CD4-positive, alpha-beta T cell (primary cell): ENCODE measurements at regions not wholly inside any gene's neighbourhood (a gene's known extent, or its start where the extent isn't known, plus 50 kb on each side); places are given as distances from the start of the nearest gene placed in this dataset.

Source experiments
- ATAC-seq: fragments of 200-7000 bp; cut with Tn5 transposase; one replicate; pipeline ENCODE4 v1.10.0; 2022; ENCODE audit warnings: mild to moderate bottlenecking; ENCODE audit not compliant: poor library complexity
- CTCF ChIA-PET: fragments of 350-600 bp; sonication (Branson Sonifier 250); formaldehyde crosslinking; loops from one replicate; lab custom pipeline; 2021; ENCODE audit warnings: antibody characterized with exemption, inconsistent platforms; lab: Charles Lee
- POLR2A ChIA-PET: fragments of 350-600 bp; sonication (Branson Sonifier 250); formaldehyde crosslinking; loops from one replicate; lab custom pipeline; 2021; ENCODE audit warnings: antibody characterized with exemption, inconsistent platforms; lab: Charles Lee
- DNase-seq, 14 experiments: peaks; one replicate each; pipeline ENCODE4 v3.0.0-alpha.2; 2013 to 2020; ENCODE audit warnings: mixed read lengths in 2 of 14
- H3K27ac ChIP-seq, 2 donors: one replicate each; pipeline versions ENCODE4 v1.5.1 to v1.7.0; 2013; ENCODE audit warnings: low read length in 2 of 2, low read depth in 1 of 2, mild to moderate bottlenecking in 1 of 2
- H3K27me3 ChIP-seq, 2 experiments: 1 replicate in 1 of 2; 2 replicates in 1 of 2; pipeline versions ENCODE4 v1.6.1 to v1.7.0; 2013; ENCODE audit warnings: low read length in 2 of 2, control low read depth in 1 of 2, mild to moderate bottlenecking in 1 of 2, moderate library complexity in 1 of 2; ENCODE audit not compliant: insufficient read depth in 2 of 2, control insufficient read depth in 1 of 2
- H3K36me3 ChIP-seq: one replicate; pipeline ENCODE4 v1.6.1; 2013; ENCODE audit warnings: low read length, control low read depth; ENCODE audit not compliant: insufficient read depth
- H3K4me1 ChIP-seq: one replicate; pipeline ENCODE4 v1.6.1; 2013; ENCODE audit warnings: low read length, control low read depth; ENCODE audit not compliant: insufficient read depth
- H3K4me3 ChIP-seq: one replicate; pipeline ENCODE4 v1.5.1; 2013; ENCODE audit warnings: mild to moderate bottlenecking, low read length, moderate library complexity
- H3K9me3 ChIP-seq, 2 experiments: 1 replicate in 1 of 2; 2 replicates in 1 of 2; pipeline versions ENCODE4 v1.6.1 to v1.7.0; 2013; ENCODE audit warnings: low read length in 2 of 2, mild to moderate bottlenecking in 2 of 2, control low read depth in 1 of 2, moderate library complexity in 1 of 2; ENCODE audit not compliant: control insufficient read depth in 1 of 2, insufficient read depth in 1 of 2
- H3K27ac Mint-ChIP-seq: one replicate; pipeline ENCODE4 v1.8.0; 2020; ENCODE audit warnings: mixed read lengths
- H3K27me3 Mint-ChIP-seq: one replicate; pipeline ENCODE4 v1.8.0; 2021; ENCODE audit warnings: mixed read lengths
- H3K36me3 Mint-ChIP-seq: one replicate; pipeline ENCODE4 v1.8.0; 2021; ENCODE audit warnings: low read depth, mixed read lengths
- H3K4me1 Mint-ChIP-seq: one replicate; pipeline ENCODE4 v1.8.0; 2021; ENCODE audit warnings: low read depth, mixed read lengths
- H3K4me3 Mint-ChIP-seq: one replicate; pipeline ENCODE4 v1.8.0; 2020; ENCODE audit warnings: mild to moderate bottlenecking, mixed read lengths
- H3K9me3 Mint-ChIP-seq: one replicate; pipeline ENCODE4 v1.8.0; 2020; ENCODE audit warnings: mixed read lengths
- CTCF ChIP-seq: fragments of 200-600 bp; IDR thresholded peaks from one replicate; pipeline ENCODE4 v1.8.0; 2022; ENCODE audit warnings: antibody characterized with exemption, mild to moderate bottlenecking
- intact Hi-C, 2 experiments: fragments of 100-400 bp; cut with DNase I in 1 of 2; cut with micrococcal nuclease in 1 of 2; formaldehyde crosslinking; loops; one replicate each; pipeline versions ENCODE4 v1.15.1 to v1.9.0; 2023 to 2025; cut with DNase I, micrococcal nuclease

DNA sequence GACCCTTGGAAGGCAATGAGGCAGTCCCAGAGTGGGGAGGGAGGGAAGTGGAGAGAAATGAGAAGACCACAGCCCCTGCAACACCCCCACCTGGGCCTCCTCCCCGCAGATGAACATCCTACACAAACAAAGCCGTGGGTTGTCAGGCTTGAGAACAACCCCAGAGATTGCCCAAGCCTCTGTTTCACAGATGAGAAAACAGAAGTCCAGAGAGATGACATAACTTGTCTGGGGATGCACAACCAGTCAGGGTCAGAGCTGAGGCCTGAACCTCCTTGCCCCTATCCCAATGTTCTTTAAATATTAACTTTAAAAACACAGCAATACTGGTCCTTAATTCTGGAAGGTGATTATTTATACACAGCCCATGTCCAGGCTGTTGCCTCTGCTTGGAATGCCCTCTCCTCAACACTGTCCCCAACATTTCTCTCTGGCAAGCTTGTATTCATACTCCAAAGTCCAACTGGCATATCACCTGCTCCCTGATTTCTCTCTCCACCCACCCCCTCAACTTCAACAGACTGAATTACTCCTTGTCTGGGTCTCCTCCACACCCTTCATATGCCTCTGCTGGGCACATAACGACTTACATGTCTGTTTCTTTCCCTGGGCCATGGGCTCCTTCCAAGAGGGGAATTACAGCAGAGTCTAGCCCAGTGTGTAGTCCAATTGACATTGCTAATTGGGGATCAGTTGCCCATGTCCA is 135.5 kb upstream of the LRFN2 start:
- intact Hi-C loops, result no loop called here
- TF ChIP-seq CTCF, result no peak
- Mint-ChIP-seq H3K27me3 (no peaks in the 10 kb centered on the region), H3K36me3 (no peaks in the 10 kb centered on the region), H3K4me3 (no peak overlapping the region), H3K4me1 (peaks cover 13% of the 10 kb centered on the region), H3K27ac (no peak overlapping the region), H3K9me3 (no peaks in the 10 kb centered on the region)
- Histone ChIP-seq H3K4me1 (peaks cover 3% of the 10 kb centered on the region), H3K9me3 (no peaks in the 10 kb centered on the region), H3K27ac (no peak overlapping the region), H3K4me3 (no peak overlapping the region), H3K27me3 (no peaks in the 10 kb centered on the region), H3K36me3 (no peaks in the 10 kb centered on the region)
- ATAC-seq (no peak), DNase-seq (no peak)
- ChIA-PET CTCF (no interaction called here), POLR2A (no interaction called here)

DNA sequence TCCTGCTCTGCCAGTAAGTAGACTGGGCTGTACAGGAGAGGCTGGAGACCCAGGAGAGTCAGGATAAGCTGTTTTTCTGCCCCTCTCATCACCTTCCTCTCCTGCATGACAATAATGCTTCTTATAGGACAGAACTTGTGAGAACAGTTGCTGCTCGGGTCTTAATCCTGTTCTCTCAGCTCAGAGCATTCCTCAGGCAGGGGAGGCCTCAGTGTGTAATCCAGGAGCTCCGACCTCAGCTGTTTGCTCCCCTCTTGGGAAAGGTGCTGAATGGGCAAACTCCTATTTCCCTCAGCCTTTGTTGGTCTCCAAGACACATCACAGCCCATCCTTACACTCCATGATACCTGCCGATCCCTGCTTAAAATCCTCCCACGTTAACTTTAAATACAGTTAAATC is 134.9 kb upstream of the LRFN2 start:
- H3K27me3 Mint-ChIP-seq, result no peaks in the 10 kb centered on the region
- CTCF ChIA-PET, result no interaction called here
- POLR2A ChIA-PET, result no interaction called here

DNA sequence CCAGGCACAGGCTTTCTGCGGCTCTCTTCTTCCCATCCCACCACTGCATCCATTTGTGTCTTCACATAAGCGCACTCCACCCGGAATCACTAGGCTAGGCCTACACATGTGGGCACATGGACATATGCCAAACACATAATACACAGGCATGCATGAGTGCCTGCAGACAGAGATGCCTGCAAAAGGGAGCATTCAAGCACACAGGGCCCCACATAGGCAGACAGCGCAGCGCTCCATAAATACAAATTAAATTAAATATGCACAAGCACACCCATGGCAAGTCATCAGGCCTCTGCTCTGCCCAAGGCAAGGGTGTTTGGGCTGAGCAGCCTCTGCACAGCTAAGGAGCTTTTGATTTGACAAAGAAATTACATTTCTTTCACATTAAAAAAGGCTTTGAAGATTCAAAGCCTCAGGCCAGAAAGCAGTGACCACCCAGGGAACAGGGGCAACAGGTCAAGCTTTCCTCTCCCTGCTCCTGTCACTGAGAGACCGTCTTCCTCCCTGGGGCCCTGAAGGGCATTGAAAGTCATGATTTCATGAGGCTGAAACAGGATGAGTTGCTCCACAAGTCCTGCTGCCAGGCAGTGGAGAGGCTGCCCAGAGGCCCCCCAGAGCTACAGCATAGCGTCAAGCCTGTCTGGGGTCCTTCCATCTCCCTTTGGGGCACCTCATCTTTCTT is 134.2 kb upstream of the LRFN2 start:
- H3K36me3 ChIP-seq, result no peaks in the 10 kb centered on the region
- no peak overlapping the region for H3K4me3 Mint-ChIP-seq
- intact Hi-C loops, result no loop called here
- H3K27me3 ChIP-seq, result no peaks in the 10 kb centered on the region
- CTCF ChIA-PET, result no interaction called here
- H3K36me3 Mint-ChIP-seq, result no peaks in the 10 kb centered on the region
- H3K27ac ChIP-seq, result no peak overlapping the region
- DNase-seq, result no peak
- no peaks in the 10 kb centered on the region for H3K27me3 Mint-ChIP-seq
- H3K4me3 ChIP-seq, result no peak overlapping the region
- ATAC-seq, result no peak
- H3K9me3 ChIP-seq, result no peaks in the 10 kb centered on the region
- H3K4me1 ChIP-seq, result peaks cover 3% of the 10 kb centered on the region
- POLR2A ChIA-PET, result no interaction called here
- no peaks in the 10 kb centered on the region for H3K9me3 Mint-ChIP-seq
- no peak overlapping the region for H3K27ac Mint-ChIP-seq
- peaks cover 13% of the 10 kb centered on the region for H3K4me1 Mint-ChIP-seq
- TF ChIP-seq CTCF, result no peak

More for the DNA sequence above, 134.9 kb upstream of the LRFN2 start:
- Histone ChIP-seq H3K4me1 (peaks cover 3% of the 10 kb centered on the region), H3K27me3 (no peaks in the 10 kb centered on the region), H3K4me3 (no peak overlapping the region), H3K36me3 (no peaks in the 10 kb centered on the region), H3K27ac (no peak overlapping the region), H3K9me3 (no peaks in the 10 kb centered on the region)
- DNase-seq (no peak), ATAC-seq (no peak)
- H3K4me3 Mint-ChIP-seq, result no peak overlapping the region
- TF ChIP-seq CTCF, result no peak
- intact Hi-C loops, result no loop called here
- no peaks in the 10 kb centered on the region for H3K36me3 Mint-ChIP-seq
- no peaks in the 10 kb centered on the region for H3K9me3 Mint-ChIP-seq
- peaks cover 13% of the 10 kb centered on the region for H3K4me1 Mint-ChIP-seq
- no peak overlapping the region for H3K27ac Mint-ChIP-seq
